Inflammatory macrophage treated with lipopolysaccharide for 4 hours (primary cell): ENCODE measurements at regions not wholly inside any gene's neighbourhood (a gene's known extent, or its start where the extent isn't known, plus 50 kb on each side); places are given as distances from the start of the nearest gene placed in this dataset.
"Not testable (repeated sequence)": the region's sequence is repeated elsewhere in the genome, so short reads cannot be mapped to it uniquely, and the experiment has no call there.

ENCODE experiments used
- DNase-seq: peaks from one replicate; pipeline ENCODE4 v3.0.0-alpha.2; 2020

- DNase-seq: no peak
Measured at GRCh38 chr1:4068076-4068475, 168.0 kb upstream of the C1orf174 start.

- no peak for DNase-seq
Measured at GRCh38 chr1:4071653-4072052, 171.6 kb upstream of the C1orf174 start.

- DNase-seq: no peak
Measured at GRCh38 chr1:4072481-4073153, 172.5 kb upstream of the C1orf174 start.

GRCh38 chr1:4075436-4076225 lies 175.6 kb upstream of the C1orf174 start:
- DNase-seq: no peak

- no peak for DNase-seq
Measured at GRCh38 chr1:4076346-4076745, 176.3 kb upstream of the C1orf174 start.

- not testable (repeated sequence) for DNase-seq
Measured at GRCh38 chr1:4078091-4078962, 178.3 kb upstream of the C1orf174 start.

GRCh38 chr1:4079815-4080214 lies 179.7 kb upstream of the C1orf174 start:
- no peak for DNase-seq

GRCh38 chr1:4081806-4082711 lies 182.0 kb upstream of the C1orf174 start:
- no peak for DNase-seq

GRCh38 chr1:4083231-4084047 lies 183.4 kb upstream of the C1orf174 start:
- DNase-seq: no peak

GRCh38 chr1:4084048-4084431 lies 184.0 kb upstream of the C1orf174 start:
- DNase-seq: no peak

GRCh38 chr1:4084446-4084845 lies 184.4 kb upstream of the C1orf174 start:
- no peak for DNase-seq

- DNase-seq: no peak
Measured at GRCh38 chr1:4084896-4085295, 184.8 kb upstream of the C1orf174 start.

- DNase-seq: no peak
Measured at GRCh38 chr1:4085546-4085945, 185.5 kb upstream of the C1orf174 start.

GRCh38 chr1:4086085-4086850 lies 186.2 kb upstream of the C1orf174 start:
- DNase-seq: no peak

GRCh38 chr1:4086921-4087320 lies 186.8 kb upstream of the C1orf174 start:
- no peak for DNase-seq

GRCh38 chr1:4087530-4088420 lies 187.7 kb upstream of the C1orf174 start:
- DNase-seq: no peak

- DNase-seq: no peak
Measured at GRCh38 chr1:4088676-4089075, 188.6 kb upstream of the C1orf174 start.

GRCh38 chr1:4089421-4090175 lies 189.5 kb upstream of the C1orf174 start:
- DNase-seq: no peak

- no peak for DNase-seq
Measured at GRCh38 chr1:4090556-4090955, 190.5 kb upstream of the C1orf174 start.
